HFFc6 (cell line): ENCODE measurements at regions not wholly inside any gene's neighbourhood (a gene's known extent, or its start where the extent isn't known, plus 50 kb on each side); places are given as distances from the start of the nearest gene placed in this dataset.

Experiments used
- DNase-seq: peaks from one replicate; pipeline ENCODE4 v3.0.0-alpha.2; 2018
- H3K27ac Mint-ChIP-seq: 2 replicates; pipeline ENCODE4 v1.8.0; 2020; ENCODE audit warnings: mild to moderate bottlenecking, mixed read lengths
- H3K27me3 Mint-ChIP-seq: 2 replicates; pipeline ENCODE4 v1.8.0; 2021; ENCODE audit warnings: mild to moderate bottlenecking, moderate library complexity, mixed read lengths; ENCODE audit not compliant: insufficient read depth
- H3K36me3 Mint-ChIP-seq: 2 replicates; pipeline ENCODE4 v1.8.0; 2021; ENCODE audit warnings: low read depth, mixed read lengths
- H3K4me1 Mint-ChIP-seq: 2 replicates; pipeline ENCODE4 v1.8.0; 2020; ENCODE audit warnings: low read depth, mixed read lengths
- H3K4me3 Mint-ChIP-seq: 2 replicates; pipeline ENCODE4 v1.8.0; 2020; ENCODE audit warnings: mild to moderate bottlenecking, moderate library complexity, mixed read lengths
- H3K9me3 Mint-ChIP-seq: 2 replicates; pipeline ENCODE4 v1.8.0; 2020; ENCODE audit warnings: mild to moderate bottlenecking, mixed read lengths
- TF ChIP-seq, protein P1 (sequence below): fragments of 200-600 bp; sonication (generic); IDR thresholded peaks from 2 replicates; pipeline ENCODE4 v1.5.0; 2021; ENCODE audit warnings: antibody characterized with exemption, mild to moderate bottlenecking

DNA sequence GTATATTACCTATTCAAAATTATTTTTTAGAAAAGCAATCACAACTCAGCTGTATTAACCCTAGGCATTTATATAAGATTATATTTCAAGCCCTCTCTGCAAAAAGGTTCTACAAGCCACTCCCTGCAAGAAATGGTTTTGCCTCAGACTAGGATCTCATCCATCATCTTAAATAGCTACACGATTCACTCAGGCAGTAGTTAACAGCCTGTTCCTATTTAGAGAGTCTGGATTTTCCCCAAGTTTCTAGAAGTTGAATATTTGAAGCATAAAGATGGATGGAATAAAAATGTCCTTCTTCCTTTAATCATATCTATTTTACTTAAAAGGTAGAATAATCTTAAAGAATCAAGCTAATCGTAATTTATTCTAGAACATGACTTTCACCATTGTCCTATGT lies 167.1 kb upstream of the STK17B start:
- H3K36me3 Mint-ChIP-seq = no peaks in the 10 kb centered on the region
- TF ChIP-seq, protein P1, sequence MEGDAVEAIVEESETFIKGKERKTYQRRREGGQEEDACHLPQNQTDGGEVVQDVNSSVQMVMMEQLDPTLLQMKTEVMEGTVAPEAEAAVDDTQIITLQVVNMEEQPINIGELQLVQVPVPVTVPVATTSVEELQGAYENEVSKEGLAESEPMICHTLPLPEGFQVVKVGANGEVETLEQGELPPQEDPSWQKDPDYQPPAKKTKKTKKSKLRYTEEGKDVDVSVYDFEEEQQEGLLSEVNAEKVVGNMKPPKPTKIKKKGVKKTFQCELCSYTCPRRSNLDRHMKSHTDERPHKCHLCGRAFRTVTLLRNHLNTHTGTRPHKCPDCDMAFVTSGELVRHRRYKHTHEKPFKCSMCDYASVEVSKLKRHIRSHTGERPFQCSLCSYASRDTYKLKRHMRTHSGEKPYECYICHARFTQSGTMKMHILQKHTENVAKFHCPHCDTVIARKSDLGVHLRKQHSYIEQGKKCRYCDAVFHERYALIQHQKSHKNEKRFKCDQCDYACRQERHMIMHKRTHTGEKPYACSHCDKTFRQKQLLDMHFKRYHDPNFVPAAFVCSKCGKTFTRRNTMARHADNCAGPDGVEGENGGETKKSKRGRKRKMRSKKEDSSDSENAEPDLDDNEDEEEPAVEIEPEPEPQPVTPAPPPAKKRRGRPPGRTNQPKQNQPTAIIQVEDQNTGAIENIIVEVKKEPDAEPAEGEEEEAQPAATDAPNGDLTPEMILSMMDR = no peak
- no peak overlapping the region for H3K27ac Mint-ChIP-seq
- no peak for DNase-seq
- no peaks in the 10 kb centered on the region; the same call in 1 of the 2 replicates for H3K27me3 Mint-ChIP-seq
- no peak overlapping the region for H3K4me3 Mint-ChIP-seq
- peaks cover 43% of the 10 kb centered on the region for H3K4me1 Mint-ChIP-seq
- H3K9me3 Mint-ChIP-seq = no peaks in the 10 kb centered on the region

DNA sequence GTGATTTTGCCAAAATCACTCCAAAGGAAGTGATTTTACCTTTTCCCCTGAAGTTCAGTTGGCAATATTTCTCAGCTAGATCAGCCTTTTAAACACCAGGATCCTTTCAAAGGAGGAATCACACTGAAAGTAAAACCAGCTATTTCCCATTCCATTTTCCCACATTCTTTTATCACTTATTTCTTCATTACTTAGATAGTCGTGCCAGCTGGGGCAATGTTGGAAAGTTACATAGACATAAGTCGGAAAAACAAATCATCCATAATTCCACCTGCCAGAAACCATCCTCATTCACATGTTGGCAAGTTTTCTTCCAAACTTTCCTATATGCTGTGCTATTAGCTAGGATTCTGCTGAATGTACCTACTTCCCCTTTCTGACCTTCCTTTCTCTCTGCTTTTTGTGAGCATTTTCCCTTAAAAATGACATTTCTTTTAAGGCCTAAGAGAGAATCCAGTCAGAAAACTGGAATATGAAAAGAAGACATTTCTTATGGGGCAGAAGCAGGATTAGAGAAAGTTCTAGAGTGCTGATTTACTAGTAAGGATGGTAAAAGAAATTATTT lies 170.0 kb upstream of the STK17B start:
- Mint-ChIP-seq H3K36me3 (no peaks in the 10 kb centered on the region), H3K27ac (no peak overlapping the region), H3K27me3 (no peaks in the 10 kb centered on the region), H3K4me1 (peaks cover 17% of the 10 kb centered on the region), H3K4me3 (no peak overlapping the region), H3K9me3 (no peaks in the 10 kb centered on the region)
- DNase-seq = no peak
- TF ChIP-seq, protein P1 = no peak

DNA sequence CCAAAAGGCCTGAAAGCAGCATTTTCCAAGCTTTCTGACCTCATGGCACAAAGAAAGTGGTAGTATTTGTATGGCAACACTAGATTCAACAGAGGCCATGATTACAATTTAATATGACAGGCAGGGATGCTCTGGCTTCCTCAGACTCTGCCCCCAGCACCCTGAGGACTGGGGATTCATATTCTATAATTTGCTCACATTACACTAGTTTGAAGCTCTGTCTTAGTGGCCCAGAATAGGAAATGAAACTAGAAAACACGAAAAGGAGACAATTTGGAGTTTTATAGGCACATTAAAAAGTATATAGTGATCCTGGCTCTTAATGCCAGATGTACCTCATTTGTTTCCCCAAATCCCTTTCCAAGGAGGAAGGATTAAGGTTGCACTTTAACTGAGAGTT lies 173.0 kb upstream of the STK17B start:
- H3K4me1 Mint-ChIP-seq = 0 out of 2 replicates have a peak, but pooled peaks cover under 1% of the 10 kb centered on the region
- no peak overlapping the region for H3K4me3 Mint-ChIP-seq
- H3K27ac Mint-ChIP-seq = no peak overlapping the region
- peaks cover 1% of the 10 kb centered on the region; the same call in 1 of the 2 replicates for H3K27me3 Mint-ChIP-seq
- no peak for DNase-seq
- TF ChIP-seq, protein P1 = no peak
- no peaks in the 10 kb centered on the region for H3K9me3 Mint-ChIP-seq
- no peaks in the 10 kb centered on the region for H3K36me3 Mint-ChIP-seq

DNA sequence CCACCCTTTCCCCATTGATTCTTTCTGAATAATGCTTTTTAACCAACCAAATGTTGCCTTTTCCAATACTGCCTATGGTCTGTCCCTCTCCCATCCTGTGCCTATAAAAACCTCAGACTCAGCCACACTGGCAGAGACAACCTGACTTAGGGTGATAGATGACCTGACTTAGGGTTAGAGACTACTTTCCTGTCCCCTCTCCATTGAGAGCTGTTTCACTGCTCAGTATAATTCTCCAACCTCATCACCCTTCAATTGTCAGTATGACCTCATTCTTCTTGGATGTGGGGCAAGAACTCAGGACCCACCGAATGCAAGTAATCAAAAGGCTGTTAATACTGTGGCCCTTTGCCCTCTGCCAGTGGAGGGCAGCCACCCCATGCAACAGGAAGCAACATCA lies 182.3 kb upstream of the STK17B start:
- peaks cover 5% of the 10 kb centered on the region for H3K9me3 Mint-ChIP-seq
- H3K4me3 Mint-ChIP-seq = no peak overlapping the region
- TF ChIP-seq, protein P1 = no peak
- H3K4me1 Mint-ChIP-seq = no peaks in the 10 kb centered on the region
- H3K27me3 Mint-ChIP-seq = peaks cover 1% of the 10 kb centered on the region
- no peak for DNase-seq
- H3K36me3 Mint-ChIP-seq = peaks cover 10% of the 10 kb centered on the region; the same call in 1 of the 2 replicates
- no peak overlapping the region for H3K27ac Mint-ChIP-seq

DNA sequence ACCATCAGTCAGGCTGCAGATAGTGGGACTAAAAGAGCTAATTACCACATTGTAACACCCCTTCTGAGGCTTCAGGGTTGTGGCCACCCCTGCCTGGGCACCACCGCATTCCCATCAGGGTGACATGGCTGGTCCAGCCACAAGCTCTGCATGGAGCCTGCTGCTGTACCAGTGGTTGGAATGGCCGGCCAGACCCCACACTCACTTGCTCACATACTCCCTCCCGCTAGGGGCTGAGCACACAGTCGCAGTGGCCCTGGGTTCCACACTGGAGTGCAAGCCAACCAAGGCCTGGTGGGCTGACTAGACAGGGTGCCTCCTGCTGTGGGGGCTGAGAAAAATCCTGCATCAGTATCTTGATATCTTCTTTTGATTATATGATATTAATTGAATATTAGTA lies 182.8 kb upstream of the STK17B start:
- DNase-seq = no peak
- H3K4me1 Mint-ChIP-seq = no peaks in the 10 kb centered on the region
- TF ChIP-seq, protein P1 = no peak
- H3K27me3 Mint-ChIP-seq = peaks cover 1% of the 10 kb centered on the region
- peaks cover 10% of the 10 kb centered on the region; the same call in 1 of the 2 replicates for H3K36me3 Mint-ChIP-seq
- no peak overlapping the region for H3K4me3 Mint-ChIP-seq
- H3K9me3 Mint-ChIP-seq = peaks cover 5% of the 10 kb centered on the region
- H3K27ac Mint-ChIP-seq = no peak overlapping the region
